ENCODE measurements at regions not wholly inside any gene's neighbourhood (a gene's known extent, or its start where the extent isn't known, plus 50 kb on each side); places are given as distances from the start of the nearest gene placed in this dataset.

- TF ChIP-seq, protein P1, sequence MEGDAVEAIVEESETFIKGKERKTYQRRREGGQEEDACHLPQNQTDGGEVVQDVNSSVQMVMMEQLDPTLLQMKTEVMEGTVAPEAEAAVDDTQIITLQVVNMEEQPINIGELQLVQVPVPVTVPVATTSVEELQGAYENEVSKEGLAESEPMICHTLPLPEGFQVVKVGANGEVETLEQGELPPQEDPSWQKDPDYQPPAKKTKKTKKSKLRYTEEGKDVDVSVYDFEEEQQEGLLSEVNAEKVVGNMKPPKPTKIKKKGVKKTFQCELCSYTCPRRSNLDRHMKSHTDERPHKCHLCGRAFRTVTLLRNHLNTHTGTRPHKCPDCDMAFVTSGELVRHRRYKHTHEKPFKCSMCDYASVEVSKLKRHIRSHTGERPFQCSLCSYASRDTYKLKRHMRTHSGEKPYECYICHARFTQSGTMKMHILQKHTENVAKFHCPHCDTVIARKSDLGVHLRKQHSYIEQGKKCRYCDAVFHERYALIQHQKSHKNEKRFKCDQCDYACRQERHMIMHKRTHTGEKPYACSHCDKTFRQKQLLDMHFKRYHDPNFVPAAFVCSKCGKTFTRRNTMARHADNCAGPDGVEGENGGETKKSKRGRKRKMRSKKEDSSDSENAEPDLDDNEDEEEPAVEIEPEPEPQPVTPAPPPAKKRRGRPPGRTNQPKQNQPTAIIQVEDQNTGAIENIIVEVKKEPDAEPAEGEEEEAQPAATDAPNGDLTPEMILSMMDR (IDR thresholded peaks at IDR 0.05) = no peak
- no peak for TF ChIP-seq POLR2A (IDR thresholded peaks at IDR 0.05)
Observed at GRCh38 chr3:96576935-96577334, 237.5 kb upstream of the EPHA6 start.
